Thymus (tissue), 11 donors: ENCODE measurements at regions not wholly inside any gene's neighbourhood (a gene's known extent, or its start where the extent isn't known, plus 50 kb on each side); places are given as distances from the start of the nearest gene placed in this dataset.

Experiments
- DNase-seq, 9 donors: peaks; one replicate each; pipeline ENCODE4 v3.0.0-alpha.2; 2013; ENCODE audit warnings: low spot score in 9 of 9, low read depth in 6 of 9, missing footprints in 1 of 9
- H3K27ac ChIP-seq, 2 donors: one replicate each; pipeline ENCODE4 v1.5.1; 2013; ENCODE audit warnings: control low read depth in 1 of 2, low read depth in 1 of 2, low read length in 1 of 2, mild to moderate bottlenecking in 1 of 2, moderate library complexity in 1 of 2
- H3K27me3 ChIP-seq, 2 donors: one replicate each; pipeline ENCODE4 v1.5.1; 2013; ENCODE audit warnings: low read length in 1 of 2; ENCODE audit not compliant: control insufficient read depth in 2 of 2, insufficient read depth in 1 of 2
- H3K36me3 ChIP-seq, 2 donors: one replicate each; pipeline ENCODE4 v1.5.1; 2013; ENCODE audit warnings: low read length in 1 of 2, mild to moderate bottlenecking in 1 of 2, moderate library complexity in 1 of 2; ENCODE audit not compliant: control insufficient read depth in 2 of 2, insufficient read depth in 2 of 2
- H3K4me1 ChIP-seq, 2 donors: one replicate each; pipeline ENCODE4 v1.5.1; 2013; ENCODE audit warnings: low read length in 2 of 2; ENCODE audit not compliant: control insufficient read depth in 2 of 2, insufficient read depth in 2 of 2
- H3K4me3 ChIP-seq, 2 donors: one replicate each; pipeline ENCODE4 v1.5.1; 2013; ENCODE audit warnings: low read length in 2 of 2, control low read depth in 1 of 2, mild to moderate bottlenecking in 1 of 2
- H3K9me3 ChIP-seq, 2 donors: one replicate each; pipeline ENCODE4 v1.5.1; 2013; ENCODE audit warnings: low read length in 1 of 2, mild to moderate bottlenecking in 1 of 2; ENCODE audit not compliant: control insufficient read depth in 2 of 2, insufficient read depth in 1 of 2
- WGBS: extraction: QIAGEN DNeasy Blood & Tissue Kit; methylation state at CpG from one replicate; pipeline ENCODE4 v1.1.7; 2013; 5-methylcytosine and 5-hydroxymethylcytosine counted together
- donor health status: healthy.

DNA sequence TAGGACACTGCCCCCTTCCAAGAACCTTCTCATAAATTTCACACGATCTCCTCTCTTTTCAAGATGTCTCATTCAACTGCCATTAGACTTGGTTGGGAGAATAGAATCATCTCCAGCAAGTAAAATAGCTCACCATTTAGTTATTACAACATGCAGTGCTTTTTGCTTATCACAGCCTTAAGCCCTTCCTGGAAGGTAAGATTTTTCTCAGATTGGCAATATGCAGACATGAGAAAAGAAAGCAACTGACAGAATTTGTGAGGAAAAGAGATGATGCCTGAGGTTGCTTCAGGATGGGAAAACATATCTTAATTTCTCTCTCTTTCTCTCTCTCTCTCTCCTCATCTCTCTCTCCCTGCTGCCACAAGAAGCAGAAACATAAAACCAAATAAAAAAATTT is 855.1 kb upstream of the ACVR2A start:
- Histone ChIP-seq H3K27me3 (no peaks in the 10 kb centered on the region), H3K27ac (no peak overlapping the region), H3K4me3 (no peak overlapping the region), H3K9me3 (no peaks in the 10 kb centered on the region), H3K4me1 (no peaks in the 10 kb centered on the region), H3K36me3 (no peaks in the 10 kb centered on the region)
- 92% methylated on average over 1 of the region's 1 CpG for WGBS
- DNase-seq, result no peak

DNA sequence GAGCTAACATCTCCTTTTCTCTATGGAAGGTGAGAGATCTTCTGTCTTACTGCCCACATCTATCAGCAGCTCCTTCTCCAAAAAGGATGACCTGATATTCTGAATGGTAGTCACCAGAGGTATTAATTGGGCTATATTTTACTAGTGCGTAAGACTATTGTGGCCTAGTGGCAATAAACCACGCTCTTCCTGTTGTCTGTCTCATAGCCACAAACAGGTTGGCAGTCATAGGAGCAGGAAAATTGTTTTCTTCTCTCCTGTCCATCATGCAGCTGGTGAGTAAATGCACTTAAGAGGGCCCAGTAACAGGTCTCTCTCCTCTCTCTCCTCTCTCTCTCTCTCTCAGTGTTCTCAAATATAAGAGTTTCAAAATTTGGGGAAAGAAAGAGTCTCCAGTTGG is 856.8 kb upstream of the ACVR2A start:
- 84% methylated on average over 2 of the region's 2 CpGs for WGBS
- H3K9me3 ChIP-seq, result no peaks in the 10 kb centered on the region

DNA sequence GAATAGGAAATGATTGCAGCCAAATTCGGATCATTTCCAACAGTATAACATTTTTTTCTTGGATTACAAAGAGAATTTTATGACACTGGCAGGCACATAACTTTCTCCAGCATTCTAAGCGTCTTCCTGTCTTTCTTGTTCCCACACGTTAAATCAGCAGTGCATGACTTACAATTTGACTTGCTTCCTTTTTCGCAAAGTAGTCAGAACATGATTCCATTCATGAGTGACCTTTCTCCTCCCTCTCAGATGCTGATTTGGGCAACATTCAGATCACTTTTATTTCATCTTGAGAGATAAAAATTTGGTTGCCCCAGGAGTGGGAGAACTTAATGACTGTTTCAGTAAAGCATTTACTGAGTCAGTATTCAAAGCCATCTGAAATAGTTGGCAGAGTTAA is 858.7 kb upstream of the ACVR2A start:
- peak in 1 of 9 donors; percentile 2 for DNase-seq
- Histone ChIP-seq H3K4me3 (no peak overlapping the region), H3K27me3 (no peaks in the 10 kb centered on the region), H3K27ac (no peak overlapping the region), H3K9me3 (no peaks in the 10 kb centered on the region), H3K36me3 (no peaks in the 10 kb centered on the region), H3K4me1 (no peaks in the 10 kb centered on the region)
- WGBS, result 33% methylated on average over 4 of the region's 4 CpGs

More for the DNA sequence above, 856.8 kb upstream of the ACVR2A start:
- no peak overlapping the region for H3K4me3 ChIP-seq
- no peaks in the 10 kb centered on the region for H3K4me1 ChIP-seq
- no peaks in the 10 kb centered on the region for H3K36me3 ChIP-seq
- no peak overlapping the region for H3K27ac ChIP-seq
- H3K27me3 ChIP-seq, result no peaks in the 10 kb centered on the region
- no peak for DNase-seq

- Histone ChIP-seq H3K4me3 (no peak overlapping the region), H3K36me3 (no peaks in the 10 kb centered on the region), H3K27ac (no peak overlapping the region), H3K4me1 (no peaks in the 10 kb centered on the region), H3K9me3 (no peaks in the 10 kb centered on the region), H3K27me3 (no peaks in the 10 kb centered on the region)
- DNase-seq, result no peak
- 66% methylated on average over 2 of the region's 2 CpGs for WGBS
Observed at GRCh38 chr2:146985753-146986152, 859.1 kb upstream of the ACVR2A start.

DNA sequence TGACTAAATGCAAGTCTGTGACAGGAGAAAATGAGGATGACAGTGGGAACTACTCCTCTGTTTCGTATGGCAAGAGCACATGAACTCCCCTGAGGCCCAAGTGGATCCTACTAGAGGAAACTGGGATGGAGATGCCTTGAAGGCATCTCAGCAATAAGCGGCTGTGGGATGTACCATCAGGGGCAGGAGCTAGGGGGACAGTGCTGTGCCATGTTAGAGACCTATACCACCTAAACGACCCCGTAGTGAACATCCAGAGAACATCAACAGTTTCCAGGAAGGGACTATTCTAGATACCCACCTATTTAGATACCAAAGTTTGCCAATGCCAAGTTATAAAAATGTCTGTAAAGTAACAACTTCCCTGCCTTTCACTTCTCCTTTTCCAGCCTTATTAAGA is 860.8 kb upstream of the ACVR2A start:
- Histone ChIP-seq H3K4me1 (no peaks in the 10 kb centered on the region), H3K4me3 (no peak overlapping the region), H3K9me3 (no peaks in the 10 kb centered on the region), H3K36me3 (no peaks in the 10 kb centered on the region), H3K27ac (no peak overlapping the region), H3K27me3 (no peaks in the 10 kb centered on the region)
- DNase-seq, result no peak
- WGBS, result 81% methylated on average over 4 of the region's 4 CpGs

DNA sequence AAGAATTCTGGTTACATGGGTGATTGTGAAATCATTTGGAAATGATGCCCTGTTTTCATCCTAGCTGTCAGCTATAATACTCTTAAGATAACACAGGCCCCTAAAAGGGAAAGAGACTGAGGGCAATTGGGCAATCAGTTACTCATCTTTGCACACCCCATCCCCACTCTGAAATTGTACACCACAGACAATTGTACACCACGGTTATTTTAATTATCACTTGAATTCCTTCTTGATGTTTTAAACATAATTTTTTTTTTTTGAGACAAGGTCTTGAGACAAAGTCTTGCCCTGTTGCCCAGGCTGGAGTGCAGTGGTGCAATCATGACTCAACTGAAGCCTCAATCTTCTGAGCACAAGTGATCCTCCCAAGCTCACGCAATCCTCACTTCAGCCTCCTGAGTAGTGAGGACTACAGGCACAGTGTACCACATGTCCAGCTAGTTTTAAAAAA is 862.4 kb upstream of the ACVR2A start:
- H3K9me3 ChIP-seq, result peaks cover 0 to under 1% of the 10 kb centered on the region in 2 donors
- H3K36me3 ChIP-seq, result no peaks in the 10 kb centered on the region
- H3K27me3 ChIP-seq, result no peaks in the 10 kb centered on the region
- WGBS, result 91% methylated on average over 2 of the region's 2 CpGs
- H3K27ac ChIP-seq, result no peak overlapping the region
- no peaks in the 10 kb centered on the region for H3K4me1 ChIP-seq
- DNase-seq, result no peak
- no peak overlapping the region for H3K4me3 ChIP-seq

GRCh38 chr2:146981921-146982320 is 862.9 kb upstream of the ACVR2A start:
- no peaks in the 10 kb centered on the region for H3K27me3 ChIP-seq
- no peak for DNase-seq
- no peak overlapping the region for H3K27ac ChIP-seq
- H3K4me1 ChIP-seq, result no peaks in the 10 kb centered on the region
- peaks cover 0 to 5% of the 10 kb centered on the region in 2 donors for H3K9me3 ChIP-seq
- no peak overlapping the region for H3K4me3 ChIP-seq
- no peaks in the 10 kb centered on the region for H3K36me3 ChIP-seq

- Histone ChIP-seq H3K27ac (no peak overlapping the region), H3K36me3 (no peaks in the 10 kb centered on the region), H3K27me3 (no peaks in the 10 kb centered on the region), H3K9me3 (peaks cover 0 to 5% of the 10 kb centered on the region in 2 donors), H3K4me3 (no peak overlapping the region), H3K4me1 (no peaks in the 10 kb centered on the region)
- no peak for DNase-seq
Observed at GRCh38 chr2:146979746-146980145, 865.1 kb upstream of the ACVR2A start.

- WGBS, result 92% methylated on average over 5 of the region's 5 CpGs
- Histone ChIP-seq H3K27me3 (no peaks in the 10 kb centered on the region), H3K27ac (no peak overlapping the region), H3K36me3 (no peaks in the 10 kb centered on the region), H3K9me3 (peaks cover 0 to 5% of the 10 kb centered on the region in 2 donors), H3K4me1 (no peaks in the 10 kb centered on the region), H3K4me3 (no peak overlapping the region)
- DNase-seq, result no peak
Observed at GRCh38 chr2:146978577-146979555, 866.0 kb upstream of the ACVR2A start.
